ENCODE measurements at regions not wholly inside any gene's neighbourhood (a gene's known extent, or its start where the extent isn't known, plus 50 kb on each side); places are given as distances from the start of the nearest gene placed in this dataset.

GRCh38 chr4:63618883-63619718 lies 790.1 kb downstream of the TECRL start:
- DNase-seq, result no peak

- DNase-seq, result no peak
Observed at GRCh38 chr4:63607169-63607872, 801.9 kb downstream of the TECRL start.

DNA sequence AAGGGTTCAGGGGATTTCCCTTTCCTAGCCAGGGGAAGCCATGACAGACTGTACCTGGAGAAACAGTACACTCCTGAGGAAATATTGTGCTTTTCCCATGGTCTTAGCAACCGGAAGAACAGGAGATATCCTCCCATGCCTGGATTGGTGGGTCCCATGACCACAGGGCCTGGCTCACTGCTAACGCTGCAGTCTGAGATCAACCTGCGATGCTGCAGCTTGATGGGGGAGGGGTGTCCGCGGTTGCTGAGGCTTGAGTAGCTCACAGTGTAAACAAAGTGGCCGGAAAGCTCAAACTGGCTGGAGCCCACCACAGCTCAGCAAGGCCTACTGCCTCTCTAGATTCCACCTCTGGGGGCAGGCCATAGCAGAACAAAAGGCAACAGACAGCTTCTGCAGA lies 819.5 kb downstream of the TECRL start:
- no peak for DNase-seq

GRCh38 chr4:63583561-63583960 lies 825.7 kb downstream of the TECRL start:
- no peak for DNase-seq

- no peak for DNase-seq
Observed at GRCh38 chr4:63583007-63583406, 826.2 kb downstream of the TECRL start.

GRCh38 chr4:63580796-63581475 lies 828.3 kb downstream of the TECRL start:
- DNase-seq, result no peak

DNA sequence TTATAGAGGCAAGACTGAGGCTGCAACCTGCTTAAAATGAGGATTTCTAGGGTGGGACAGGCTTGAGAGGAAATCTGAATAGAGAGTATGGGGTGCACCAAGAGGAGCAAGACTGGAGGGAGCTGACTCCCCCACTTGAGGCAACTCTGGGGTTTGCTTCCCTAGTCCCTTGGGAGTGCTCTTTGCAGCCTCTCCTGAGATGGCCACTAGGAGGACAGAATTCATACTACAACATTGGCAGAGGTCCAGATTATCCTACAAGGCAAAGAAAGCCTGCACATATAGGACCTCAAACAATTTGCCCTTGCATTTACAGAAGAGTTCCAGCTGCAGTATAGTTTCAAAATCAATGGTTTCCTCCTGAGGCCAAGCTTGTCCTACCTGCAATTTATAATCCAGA lies 830.9 kb downstream of the TECRL start:
- DNase-seq, result no peak

DNA sequence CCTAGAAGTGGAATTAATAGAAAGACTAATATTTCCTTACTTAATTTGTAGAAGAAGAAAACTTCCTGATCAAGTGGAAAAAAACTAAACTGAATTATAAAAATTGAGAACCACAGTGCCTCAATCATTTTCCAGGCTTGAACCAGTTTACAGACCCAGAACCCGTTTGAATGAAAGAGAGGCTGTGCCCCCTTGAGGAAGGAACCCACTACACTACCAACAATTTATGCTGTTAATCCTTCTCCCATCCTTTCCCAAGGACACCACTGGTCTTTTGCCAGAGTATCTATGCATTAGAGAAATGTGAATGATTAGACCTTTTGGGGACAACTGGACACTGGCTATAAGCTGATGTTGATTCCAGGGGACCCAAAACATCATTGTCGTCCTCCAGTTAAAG lies 842.6 kb downstream of the TECRL start:
- no peak for DNase-seq

- peak; percentile 12 for DNase-seq
Observed at GRCh38 chr4:63563288-63564014, 845.8 kb downstream of the TECRL start.

DNA sequence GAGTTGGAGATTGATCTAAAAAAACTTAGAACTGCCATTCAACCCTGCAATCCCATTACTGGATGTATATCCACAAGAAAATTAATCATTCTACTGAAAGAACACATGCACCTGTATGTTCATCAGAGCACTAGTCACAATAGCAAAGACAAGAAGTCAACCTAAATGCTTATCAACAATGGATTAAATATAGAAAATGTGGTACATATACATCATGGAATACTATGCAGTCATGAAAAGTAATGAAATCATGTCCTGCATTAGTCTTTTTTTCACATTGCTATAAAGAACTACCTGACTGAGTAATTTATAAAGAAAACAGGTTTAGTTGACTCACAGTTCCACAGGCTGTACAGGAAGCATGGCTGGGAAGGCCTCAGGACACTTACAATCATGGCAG lies 850.5 kb downstream of the TECRL start:
- no peak for DNase-seq

- DNase-seq, result no peak
Observed at GRCh38 chr4:63556332-63556731, 852.9 kb downstream of the TECRL start.

- DNase-seq, result no peak
Observed at GRCh38 chr4:63553123-63553522, 856.1 kb downstream of the TECRL start.

DNA sequence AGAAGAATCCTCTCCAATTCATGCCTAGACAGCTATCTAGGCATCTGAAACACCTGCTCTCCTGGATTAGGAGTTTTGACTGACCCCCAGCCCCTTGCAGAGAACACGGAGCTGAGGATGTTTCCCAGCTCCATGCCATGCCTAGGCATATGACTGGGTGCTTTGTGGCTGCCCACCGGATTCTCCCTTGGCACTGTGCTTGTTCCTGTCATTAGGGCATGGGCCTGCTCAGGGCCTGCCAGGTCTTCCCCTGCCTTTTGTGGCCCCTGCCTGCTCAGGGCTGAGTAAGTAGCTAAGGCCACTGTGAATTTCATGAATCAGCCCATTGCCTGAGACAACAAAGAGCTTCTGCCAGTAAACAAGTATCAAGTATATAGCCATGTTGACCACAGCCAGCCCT lies 867.4 kb downstream of the TECRL start:
- DNase-seq, result no peak

DNA sequence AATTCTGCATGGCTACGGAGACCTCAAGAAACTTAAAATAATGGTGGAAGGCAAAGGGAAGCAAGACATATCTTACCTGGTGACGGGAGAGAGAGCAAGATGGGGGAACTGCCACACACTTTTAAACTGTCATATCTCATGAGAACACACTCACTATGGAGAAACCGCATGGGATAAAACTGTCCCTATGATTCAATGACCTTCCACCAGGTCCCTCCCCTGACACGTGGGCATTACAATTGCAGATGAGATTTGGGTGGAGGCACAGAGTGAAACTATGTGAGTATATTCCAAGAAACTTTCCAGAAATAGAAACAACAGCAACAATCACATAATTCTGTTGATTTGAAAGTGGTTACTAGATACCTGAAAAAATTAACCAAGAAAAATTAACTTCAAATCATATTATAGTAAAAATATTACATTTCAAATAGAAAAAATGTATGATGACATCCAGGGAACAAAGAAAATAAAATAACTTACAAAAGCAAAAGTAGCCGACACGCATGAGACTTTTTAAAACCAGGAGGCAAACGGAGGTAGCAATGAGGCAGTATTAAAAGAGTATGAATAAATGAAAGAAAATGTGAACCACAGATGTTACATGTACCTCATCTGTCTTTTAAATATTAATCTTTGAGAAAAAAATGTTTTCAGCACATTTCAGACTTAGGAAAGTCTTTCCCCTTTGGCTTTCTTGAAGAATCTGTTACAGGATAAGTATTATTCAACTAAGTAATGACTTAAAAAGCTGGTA lies 879.5 kb downstream of the TECRL start:
- no peak for DNase-seq

- DNase-seq, result no peak
Observed at GRCh38 chr4:63528256-63528991, 880.8 kb downstream of the TECRL start.

- DNase-seq, result no peak
Observed at GRCh38 chr4:63526251-63526650, 883.0 kb downstream of the TECRL start.

DNA sequence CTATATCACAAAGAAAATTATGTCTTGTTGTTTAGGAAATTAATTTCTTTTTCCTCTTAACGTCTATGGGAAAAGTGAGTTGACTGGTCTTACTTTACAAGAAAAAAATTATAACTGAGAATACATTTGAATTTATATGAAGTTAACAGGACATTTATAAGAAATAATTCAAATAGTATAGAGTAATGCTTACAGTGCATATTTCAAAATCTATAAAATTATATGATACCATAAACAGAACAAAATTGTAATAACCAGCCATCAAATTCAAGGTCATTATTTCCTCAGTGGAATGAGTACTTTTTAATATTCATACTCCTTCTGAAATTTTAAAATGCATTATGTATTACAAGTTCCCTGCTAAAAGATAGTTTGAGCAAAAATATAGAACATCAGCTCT lies 884.5 kb downstream of the TECRL start:
- DNase-seq, result no peak

DNA sequence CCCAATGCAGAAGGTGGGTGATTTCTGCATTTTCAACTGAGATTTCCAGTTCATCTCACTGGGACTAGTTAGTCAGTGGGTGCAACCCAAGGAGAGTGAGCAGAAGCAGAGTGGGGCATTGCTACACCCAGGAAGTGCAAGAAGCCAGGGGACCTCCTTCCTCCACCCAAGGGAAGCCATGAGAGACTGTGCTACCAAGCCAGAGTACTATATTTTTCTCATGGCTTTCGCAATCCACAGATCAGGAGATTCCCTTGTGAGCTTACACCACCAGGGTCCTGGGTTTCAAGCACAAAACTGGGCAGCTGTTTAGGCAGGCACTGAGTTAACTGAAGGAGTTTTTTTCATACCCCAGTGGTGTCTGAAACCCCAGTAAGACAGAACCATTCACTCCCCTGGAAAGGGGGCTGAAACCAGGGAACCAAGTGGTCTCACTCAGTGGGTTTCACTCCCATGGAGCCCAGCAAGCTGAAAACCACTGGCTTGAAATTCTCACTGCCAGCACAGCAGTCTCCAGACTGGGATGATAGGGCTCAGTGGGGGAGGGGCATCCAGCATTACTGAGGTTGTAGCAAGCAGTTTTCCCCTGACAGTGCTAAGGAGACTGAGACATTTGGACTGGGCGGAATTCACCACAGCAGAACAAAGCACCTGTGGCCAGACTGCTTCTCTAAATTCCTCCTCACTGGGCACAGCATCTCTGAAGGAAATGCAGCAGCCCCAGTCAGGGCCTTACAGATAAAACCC lies 903.4 kb downstream of the TECRL start:
- DNase-seq, result no peak

- DNase-seq, result no peak
Observed at GRCh38 chr4:63493265-63493664, 916.0 kb downstream of the TECRL start.

GRCh38 chr4:63492515-63492914 lies 916.7 kb downstream of the TECRL start:
- DNase-seq, result no peak

DNA sequence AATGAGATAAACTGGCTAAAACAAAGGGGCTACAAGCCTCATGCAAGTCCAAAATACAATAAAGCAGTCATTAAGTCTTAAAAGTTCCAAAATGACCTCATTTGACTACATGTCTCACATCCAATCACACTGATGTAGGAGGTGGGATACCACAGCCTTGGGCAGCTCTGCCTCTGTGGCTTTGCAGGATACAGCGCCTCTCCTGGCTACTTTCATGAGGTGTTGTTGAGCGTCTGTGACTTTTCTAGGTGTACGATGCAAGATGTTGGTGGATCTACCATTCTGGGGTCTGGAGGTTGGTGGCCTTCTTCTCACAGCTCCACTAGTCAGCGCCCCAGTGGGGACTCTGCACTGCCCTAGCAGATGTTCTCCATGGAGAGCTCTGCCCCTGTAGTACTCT lies 944.9 kb downstream of the TECRL start:
- DNase-seq, result no peak

Data from NCI-H524 treated with DMSO at 0.1 percent for 48 hours (cell line).